ENCODE measurements at regions not wholly inside any gene's neighbourhood (a gene's known extent, or its start where the extent isn't known, plus 50 kb on each side); places are given as distances from the start of the nearest gene placed in this dataset.
A peak's percentile ranks its signal among the peaks of the same experiment; 100 is the strongest.
"Not testable (repeated sequence)": the region's sequence is repeated elsewhere in the genome, so short reads cannot be mapped to it uniquely, and the experiment has no call there.

DNA sequence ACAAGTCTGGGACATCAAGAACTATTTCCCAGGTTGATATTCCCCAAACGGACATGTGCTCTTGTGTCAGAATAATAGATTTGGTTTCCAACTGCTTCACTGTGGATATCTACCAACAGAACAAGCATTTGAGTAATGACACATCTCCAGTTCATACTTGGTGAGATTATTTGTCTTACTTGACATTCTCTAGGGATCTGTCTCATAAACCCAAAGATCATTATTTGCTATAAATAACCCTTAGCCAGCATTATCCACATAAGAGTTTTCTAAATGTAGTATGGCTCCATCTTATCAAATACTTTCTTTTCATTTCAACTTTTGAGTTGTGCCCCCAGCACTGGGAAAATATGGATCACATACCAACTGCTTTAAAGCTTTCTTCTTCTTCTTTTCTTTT, 1063.9 kb upstream of the CDH18 start:
- no peak for DNase-seq (ENCODE audit: low read depth)

DNA sequence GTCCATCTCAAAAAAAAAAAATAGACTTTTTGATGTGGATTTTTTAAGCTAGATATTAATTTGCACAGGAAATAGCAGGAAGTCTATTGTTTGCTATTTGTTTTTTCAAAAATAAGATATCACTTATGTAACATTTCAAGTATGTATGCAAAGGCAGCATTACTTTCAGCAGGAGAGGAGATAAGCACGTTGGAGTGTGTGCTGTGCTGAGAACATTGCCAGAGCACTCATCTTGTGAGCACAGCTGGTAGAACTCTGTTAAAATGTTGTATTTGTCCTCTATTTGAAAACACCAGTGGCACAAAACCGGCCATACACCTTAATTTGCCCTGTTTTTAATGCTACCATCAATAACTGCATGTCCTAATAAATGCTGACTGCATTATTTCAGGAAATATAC, 1061.9 kb upstream of the CDH18 start:
- no peak for DNase-seq (ENCODE audit: low read depth)

DNA sequence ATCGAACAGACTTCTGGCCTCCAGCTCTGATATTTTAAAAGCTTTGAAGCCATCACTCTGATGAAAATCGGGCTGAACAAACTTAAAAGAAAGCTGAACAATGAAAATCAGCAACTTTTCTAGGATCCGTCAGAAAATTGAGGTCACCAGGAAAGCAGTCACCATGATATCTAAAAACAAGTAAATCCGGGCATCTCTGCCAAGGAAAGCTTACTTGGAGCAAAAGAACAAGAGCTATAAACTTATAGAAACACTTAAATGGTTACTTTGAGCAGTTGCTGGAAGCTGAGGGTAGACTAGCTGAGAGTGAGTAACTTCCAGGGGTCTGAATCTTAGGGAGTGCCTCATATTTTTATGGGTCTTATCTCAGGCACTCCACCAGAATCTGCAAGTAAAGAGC, 1043.0 kb upstream of the CDH18 start:
- DNase-seq (ENCODE audit: low read depth), result no peak

DNA sequence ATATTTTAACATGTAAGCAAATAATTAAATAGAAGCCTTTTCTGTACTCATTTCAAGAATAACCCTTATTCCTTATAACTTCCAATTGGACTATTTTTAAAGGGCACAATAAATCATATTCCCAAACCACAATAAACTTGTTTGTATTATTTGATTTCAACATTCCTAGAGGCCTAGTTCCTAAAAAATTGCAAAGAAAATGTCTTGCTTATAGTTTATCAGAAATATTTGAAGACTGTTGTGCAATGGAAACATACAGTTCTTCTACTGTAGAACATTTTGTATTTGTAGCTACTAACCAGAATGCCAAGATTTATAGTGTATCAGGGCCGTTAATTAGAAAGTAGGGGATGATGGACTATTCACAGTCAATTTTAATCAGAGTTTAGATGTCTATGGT, 1037.0 kb upstream of the CDH18 start:
- DNase-seq (ENCODE audit: low read depth), result no peak

DNA sequence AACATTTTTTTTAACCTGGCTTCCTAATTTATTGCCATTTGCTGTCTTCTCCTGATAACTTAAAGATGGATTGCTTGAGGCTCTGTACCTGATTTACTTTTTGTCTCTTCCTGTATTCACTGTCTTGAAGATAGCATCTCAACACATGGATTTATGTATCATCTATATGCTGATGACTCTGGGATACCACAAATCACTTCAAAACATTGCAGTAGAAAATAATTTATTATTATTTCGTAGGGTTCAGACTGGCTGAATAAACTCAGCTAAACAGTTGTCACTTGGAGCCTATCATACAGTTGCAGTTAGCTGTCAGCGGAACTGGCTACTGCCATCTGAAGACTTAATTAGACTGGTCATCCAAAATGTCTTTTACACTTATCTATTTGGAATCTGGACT, 1025.2 kb upstream of the CDH18 start:
- DNase-seq (ENCODE audit: low read depth), result no peak

DNA sequence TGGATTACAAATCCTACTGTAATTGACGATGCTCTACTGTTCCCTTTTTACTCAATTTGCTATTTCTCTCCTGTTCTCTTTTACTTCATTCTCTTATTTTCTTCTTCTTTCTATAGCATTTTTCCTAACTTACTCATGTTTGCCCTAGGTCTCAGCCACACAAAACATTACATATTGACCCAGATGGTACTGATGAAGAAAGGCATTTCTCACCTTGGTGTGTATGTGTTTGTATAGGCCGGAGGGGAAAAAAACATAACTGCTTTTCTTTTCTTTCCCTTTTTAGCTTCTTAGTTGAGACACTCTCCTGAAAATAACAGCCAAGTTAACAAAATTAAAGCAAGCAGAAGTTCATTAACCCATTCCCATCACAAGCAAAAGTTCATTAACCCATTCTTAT, 1019.8 kb upstream of the CDH18 start:
- no peak for DNase-seq (ENCODE audit: low read depth)

DNA sequence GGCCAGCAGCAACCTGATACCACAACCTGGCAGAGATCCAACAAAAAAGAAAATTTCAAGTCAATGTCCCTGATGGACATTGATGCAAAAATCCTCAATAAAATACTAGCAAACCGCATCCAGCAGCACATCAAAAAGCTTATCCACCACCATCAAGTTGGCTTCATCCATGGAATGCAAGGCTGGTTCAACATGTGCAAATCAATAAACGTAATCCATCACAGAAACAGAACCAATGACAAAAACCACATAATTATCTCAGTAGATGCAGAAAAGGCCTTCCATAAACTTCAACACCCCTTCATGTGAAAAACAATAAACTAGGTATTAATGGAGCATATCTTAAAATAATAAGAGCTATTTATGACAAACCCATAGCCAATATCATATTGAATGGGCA, 1000.9 kb upstream of the CDH18 start:
- not testable (repeated sequence) for DNase-seq (ENCODE audit: low read depth)

DNA sequence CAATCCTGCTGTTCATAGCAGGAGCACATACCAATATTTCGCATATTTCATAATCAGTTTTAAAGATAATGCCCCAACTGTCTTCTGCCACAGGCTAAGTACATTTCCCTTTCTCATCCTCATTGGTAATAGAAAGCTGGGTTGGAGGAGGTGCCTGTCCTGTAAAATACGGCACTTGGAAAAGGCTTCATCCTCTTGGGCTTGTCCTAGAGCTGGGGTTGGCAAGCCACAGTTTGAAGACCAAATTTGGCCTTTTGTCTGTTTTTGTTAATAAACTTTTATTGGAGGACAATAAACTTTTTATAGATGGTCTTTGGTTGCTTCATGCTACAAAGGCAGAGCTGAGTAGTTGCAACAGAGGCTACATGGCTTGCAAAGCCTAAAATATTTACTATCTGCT, 997.8 kb upstream of the CDH18 start:
- no peak for DNase-seq (ENCODE audit: low read depth)

DNA sequence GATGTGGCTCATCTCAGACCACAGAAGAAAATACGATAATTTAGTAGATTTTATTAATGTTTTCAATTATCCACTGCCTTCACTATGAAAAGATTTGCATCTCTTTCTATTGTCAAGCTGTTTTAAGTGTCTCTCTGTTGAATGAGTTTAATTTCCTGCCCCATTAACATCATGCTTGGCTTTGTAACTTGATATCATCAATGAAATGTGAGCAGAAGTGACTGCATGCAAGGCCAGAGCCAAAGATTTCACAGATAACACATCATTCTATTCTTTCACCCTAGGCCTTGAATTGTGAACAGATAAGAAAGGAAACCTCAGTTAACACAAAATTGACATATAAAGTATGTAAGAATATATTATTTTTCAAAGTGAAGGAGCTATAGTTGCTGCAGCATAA, 986.4 kb upstream of the CDH18 start:
- no peak for DNase-seq (ENCODE audit: low read depth)

DNA sequence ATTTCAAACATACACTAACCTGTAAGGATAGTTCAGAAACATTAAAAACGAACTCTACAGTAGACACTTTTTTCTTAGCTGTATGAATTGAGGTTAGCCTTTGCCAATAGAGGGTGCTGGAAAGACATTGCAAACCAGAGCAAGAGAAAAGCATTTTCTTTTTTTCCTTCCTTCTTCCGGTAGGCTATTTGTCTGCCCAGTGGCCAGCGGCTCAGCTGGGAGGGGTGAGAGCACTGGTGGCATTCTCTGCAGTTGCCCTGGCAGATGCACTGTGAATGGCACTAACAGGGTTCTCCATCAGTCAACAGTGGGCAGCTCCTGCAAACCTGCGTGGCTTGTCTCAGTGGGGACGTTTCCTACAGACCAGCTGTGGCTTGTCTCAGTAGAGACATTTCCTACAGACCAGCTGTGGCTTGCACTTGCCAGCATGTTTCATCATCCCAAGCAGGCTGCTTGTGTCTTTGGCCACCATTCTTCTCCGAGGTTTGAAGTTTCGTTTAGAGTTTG, 984.5 kb upstream of the CDH18 start:
- DNase-seq (ENCODE audit: low read depth), result no peak

DNA sequence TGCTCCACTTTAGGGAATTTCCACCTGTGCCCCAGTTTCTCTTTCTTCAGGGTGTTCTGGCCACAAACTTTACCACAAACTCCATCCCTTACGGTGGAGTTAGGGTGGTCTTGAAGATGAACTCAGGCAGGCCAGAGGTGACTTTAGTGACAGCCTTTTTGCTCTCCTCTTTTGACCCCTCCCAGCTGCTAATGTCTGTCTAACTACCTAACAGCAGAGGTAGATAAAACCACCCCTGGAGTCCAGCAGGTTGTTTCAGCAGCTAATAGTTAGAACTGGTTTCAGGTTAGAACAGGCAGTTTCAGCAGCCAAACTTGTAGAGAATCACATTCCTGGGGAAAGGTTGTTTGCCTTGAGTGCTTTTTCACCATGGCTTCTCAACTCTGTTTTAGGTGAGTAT, 971.3 kb upstream of the CDH18 start:
- no peak for DNase-seq (ENCODE audit: low read depth)

DNA sequence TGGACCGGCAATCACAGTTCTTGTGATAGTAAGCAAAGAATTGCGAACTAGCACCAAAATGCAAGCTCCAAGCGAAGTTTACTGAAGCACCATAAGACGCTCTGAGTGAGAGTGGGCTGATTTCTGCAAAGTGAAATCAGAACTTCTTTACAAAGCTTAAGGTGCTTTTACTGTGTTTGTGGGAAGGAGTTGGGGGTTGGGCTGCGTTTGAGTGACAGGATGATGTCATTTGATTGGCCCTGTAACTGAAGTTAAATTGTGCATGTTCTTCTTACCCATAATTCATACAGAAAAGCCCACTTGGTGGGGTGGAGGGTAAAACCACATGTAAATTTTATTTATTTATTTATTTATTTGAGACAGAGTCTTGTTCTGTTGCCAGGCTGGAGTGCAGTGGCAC, 970.6 kb upstream of the CDH18 start:
- DNase-seq (ENCODE audit: low read depth), result no peak

DNA sequence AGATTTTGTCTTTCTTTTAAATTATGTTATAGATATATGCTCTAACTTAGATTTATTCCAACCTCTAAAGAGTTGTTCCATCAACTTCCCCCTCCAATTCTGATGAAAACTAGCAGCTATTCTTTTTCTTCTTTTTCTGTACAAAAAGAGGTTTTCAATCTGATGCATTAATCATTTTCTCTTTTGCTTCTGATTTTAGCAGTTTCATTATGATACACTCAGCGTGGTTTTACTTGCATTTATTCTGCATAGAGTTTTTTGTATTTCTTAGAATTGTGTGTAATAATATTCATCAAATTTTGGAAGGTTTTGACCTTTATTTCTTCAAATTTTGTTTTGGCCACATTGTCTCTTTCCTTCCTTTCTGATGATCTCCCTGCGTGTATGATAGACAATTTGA, 968.1 kb upstream of the CDH18 start:
- no peak for DNase-seq (ENCODE audit: low read depth)

DNA sequence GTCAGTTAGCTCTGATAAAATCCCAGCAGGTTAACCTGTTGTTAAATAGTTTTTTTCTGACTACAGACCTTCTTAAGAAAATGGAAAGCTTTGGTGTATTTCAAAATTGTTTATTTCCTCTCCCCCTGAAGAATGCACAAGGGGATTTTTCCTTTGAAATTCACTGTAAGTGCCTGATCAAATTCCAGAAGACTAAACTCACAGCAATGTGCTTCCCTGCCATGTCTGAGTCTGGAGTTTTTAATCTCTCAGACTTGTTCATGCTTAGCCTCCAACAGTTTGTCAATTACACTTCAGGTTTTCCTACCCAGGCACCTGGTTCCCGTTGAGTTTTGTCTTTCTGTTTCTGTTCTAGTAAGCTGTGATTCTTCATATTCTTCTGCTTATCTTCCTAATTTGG, 961.6 kb upstream of the CDH18 start:
- DNase-seq (ENCODE audit: low read depth), result peak; percentile 8

DNA sequence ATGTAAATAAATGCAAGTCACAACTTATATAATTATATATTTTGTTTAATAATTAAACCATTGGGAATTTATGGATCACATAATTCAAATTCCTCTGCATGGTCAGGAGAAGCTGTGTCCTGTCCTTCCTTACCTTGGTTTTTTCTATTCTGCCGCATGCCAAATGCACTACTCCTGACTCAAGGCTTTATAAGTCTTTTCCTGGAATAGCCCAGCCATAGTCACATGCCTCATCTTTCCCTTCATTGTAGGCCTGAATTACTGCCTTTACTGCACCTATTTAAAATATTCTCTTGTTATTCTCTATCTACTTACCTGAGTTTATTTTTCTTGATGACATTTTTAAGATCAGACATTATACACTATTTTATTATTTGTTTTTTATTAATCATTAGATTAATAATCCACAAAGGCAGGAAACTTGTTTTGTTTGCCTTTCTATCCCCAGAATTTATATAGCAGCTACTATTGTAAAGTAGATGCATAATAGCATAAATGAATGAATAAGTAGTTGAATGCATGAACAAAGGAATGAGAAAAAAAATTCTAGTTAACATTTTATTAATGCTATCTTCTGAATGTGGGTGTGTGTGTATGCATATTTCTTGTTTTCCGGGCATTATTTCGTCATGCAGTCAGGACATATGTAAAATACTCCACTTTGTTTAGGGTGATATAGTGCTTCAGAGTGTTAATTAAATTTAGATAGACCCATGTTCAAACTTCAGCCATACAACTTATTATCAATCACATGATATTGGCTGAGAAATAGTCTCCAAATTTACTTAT, 955.4 kb upstream of the CDH18 start:
- DNase-seq (ENCODE audit: low read depth), result not testable (repeated sequence)

DNA sequence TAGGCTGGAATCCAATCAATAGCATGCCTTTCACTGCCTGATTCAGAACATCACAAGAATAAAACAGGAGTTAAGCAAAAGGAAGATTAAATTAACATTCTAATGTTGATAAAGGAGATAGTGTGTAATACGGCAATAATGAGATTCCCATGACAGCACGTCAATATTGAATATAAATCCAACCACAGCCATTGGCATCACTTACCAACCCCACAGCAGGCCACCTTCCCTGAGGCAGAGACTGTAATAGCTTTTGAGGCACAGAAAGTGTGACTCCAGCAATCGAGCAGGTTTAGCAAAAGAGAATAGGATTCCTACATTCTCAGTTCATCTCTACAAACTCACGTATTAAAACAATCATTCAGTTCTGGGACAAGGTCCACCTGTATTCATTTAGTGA, 954.6 kb upstream of the CDH18 start:
- not testable (repeated sequence) for DNase-seq (ENCODE audit: low read depth)

DNA sequence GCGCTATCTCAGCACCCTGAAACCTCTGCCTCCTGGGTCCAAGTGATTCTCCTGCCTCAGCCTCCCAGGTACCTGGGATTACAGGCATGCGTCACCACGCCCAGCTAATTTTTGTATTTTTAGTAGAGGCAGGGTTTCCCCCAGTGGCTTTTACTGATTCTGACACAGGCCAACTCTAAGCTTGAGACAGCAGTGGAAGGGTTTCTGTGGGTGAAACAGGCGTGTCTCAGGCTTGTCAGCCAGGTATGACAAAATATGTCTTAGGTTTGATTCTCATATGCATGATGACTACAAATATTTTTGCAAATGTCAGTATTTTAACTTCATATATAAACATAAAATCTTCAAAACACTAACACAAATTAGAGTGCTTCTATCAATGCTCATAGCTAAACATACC, 952.8 kb upstream of the CDH18 start:
- not testable (repeated sequence) for DNase-seq (ENCODE audit: low read depth)

DNA sequence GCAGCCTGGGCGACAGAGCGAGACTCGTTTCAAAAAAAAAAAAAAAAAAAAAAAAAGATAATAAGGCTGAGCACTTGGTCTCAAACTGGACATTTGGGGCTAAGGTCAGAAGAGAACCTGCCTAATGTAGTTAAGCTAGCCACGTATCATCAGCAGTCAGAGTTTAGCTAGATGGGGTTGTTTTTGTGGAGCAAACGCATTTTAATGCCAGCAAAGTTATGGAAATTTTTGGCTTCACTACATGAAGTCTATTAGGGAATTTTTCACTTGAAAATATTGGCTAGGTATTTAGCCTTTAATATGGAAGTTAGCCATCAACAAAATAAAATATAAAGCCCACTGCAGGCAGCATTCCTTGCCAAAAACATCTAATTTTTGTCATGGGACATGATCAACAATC, 902.9 kb upstream of the CDH18 start:
- not testable (repeated sequence) for DNase-seq (ENCODE audit: low read depth)

DNA sequence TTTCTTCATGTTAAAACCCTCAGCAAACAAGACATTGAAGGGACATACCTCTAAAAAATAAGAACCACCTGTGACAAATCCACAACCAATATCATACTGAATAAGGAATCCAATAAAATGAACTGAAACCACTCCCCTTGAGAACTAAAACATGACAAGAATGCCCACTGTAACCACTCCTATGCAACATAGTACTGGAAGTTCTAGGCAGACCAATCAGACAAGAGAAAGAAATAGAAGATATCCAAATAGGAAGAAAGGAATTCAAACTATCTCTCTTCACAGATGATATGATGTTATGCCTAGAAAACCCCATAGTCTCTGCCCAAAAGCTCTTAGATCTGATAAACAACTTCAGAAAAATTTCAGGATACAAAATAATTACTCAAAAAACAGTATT, 887.7 kb upstream of the CDH18 start:
- DNase-seq (ENCODE audit: low read depth), result not testable (repeated sequence)

DNA sequence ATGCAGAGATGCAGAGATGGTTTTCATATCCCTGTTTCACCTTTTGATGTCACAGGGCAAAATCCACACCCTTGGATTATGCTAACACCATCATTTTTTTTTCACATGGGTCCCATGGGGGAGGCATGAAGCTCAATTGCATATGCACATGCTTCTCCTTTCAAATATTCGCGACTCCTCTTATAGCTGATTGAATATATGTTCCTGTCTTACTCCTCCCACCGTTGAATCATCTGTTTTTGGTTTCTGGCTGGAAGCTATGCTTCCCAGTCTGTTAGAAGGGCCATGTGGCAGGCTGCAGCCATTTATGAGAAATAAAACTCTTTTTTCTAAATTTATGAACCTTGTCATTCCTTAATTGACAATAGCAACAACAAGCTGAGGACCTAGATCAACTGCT, 877.9 kb upstream of the CDH18 start:
- not testable (repeated sequence) for DNase-seq (ENCODE audit: low read depth)

DNA sequence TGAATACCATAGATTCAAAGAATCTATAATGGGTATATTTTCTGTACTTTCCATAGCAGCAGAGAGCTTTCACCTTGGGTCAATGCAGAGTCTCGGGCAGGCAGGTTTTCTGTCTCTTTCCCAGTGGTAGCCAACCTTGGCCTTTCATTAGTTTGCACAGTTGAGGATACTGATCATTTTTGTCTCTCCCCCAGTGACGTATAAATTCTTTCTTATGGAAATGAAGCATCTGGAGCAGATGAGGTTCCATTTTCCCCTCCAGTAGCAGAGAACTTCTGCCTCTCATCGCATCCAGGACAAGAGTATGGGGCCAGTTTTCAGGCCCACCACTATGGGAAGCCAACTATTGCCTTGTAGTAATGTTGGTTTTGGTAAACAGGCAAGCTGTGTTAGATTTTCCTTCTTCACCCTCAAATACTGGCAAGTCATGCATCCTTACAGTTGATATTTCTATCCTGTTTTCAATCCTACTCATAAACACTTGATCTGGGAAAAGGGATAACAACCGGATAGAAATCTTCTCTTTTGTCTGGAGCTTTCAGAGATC, 845.2 kb upstream of the CDH18 start:
- no peak for DNase-seq (ENCODE audit: low read depth)

DNA sequence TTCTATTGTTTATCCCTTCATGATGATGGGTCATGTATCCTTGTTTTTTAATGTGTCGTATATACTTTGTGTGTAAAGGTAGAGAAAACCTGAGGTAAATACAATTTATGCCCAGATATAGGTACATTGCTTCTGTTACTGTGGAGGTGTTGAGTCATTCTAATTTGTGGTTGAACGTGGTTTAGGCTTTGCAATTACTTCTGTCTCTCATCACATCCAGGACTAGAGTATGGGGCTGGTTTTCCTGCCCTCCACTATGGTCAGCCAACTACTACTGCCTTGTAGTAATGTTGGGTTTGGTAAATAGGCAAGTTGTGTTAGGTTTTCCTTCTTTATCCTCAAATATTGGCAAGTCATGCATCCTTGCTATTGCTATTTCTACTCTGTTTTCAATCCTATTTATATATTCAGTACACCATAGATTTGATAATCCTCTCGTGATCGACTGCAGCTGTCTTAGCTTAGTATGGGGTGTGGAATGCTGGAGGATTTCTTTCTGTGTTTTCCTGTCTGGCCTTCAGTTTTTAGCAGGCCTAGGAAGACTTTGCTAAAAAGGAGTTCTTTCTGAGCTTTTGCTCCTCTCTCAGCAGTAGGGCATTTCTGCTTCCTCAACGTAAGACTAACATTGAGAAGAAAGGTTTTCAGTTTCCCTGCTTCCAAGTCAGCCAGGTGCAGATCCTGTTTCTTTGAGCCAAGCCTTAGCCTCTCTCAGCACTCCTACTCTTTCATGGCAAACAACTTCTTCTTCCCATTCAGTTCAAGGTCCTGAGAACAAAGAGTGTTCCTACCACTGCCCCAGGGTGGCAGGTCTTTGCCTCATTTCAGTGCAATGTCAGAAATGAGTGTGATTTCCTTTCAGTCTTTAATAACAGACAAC, 844.4 kb upstream of the CDH18 start:
- no peak for DNase-seq (ENCODE audit: low read depth)

DNA sequence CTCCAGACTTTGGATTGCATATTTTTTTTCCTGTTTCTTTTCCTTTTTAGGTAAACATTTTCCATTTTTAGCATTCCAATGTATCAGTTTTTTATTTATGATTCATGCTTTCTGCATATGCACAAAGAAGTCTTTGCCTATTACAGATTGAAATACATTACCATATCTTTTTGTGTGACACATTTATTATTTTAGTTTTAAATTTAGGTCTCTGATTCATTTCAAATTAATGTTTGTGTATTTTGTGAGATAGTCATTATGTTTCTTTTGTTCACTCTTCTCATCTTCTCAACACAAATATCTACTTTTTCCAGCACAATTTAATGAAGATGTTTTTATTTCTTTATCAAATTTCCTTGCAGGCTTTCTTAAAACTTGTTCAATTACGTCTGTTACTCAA, 838.0 kb upstream of the CDH18 start:
- DNase-seq (ENCODE audit: low read depth), result not testable (repeated sequence)

All from non-pigmented ciliary epithelial cell (primary cell).